ENCODE measurements at regions not wholly inside any gene's neighbourhood (a gene's known extent, or its start where the extent isn't known, plus 50 kb on each side); places are given as distances from the start of the nearest gene placed in this dataset.

DNA sequence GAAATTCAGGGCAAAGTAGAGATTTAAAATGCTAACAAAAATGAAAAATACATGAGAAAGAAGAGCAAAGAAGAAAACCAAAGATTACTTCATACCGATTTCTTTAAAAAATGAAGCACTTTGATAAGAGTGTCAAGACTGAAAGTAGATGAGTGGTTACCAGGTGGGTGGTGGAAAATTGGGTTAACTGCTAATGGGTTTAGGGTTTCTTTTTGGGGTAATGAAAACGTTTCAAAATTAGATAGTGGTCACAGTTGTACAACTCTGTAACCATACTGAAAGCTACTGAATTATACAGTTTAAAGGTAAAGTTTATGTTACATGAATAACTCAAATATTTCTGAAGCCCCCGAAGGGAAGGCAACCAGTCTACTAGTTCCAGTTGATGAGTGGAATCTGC, 179.4 kb downstream of the NDFIP2 start:
- TF ChIP-seq BHLHE40 (IDR thresholded peaks at IDR 0.05; ENCODE audit: borderline replicate concordance) (no peak), FOXK2 (IDR thresholded peaks at IDR 0.05) (no peak), SP1 (IDR thresholded peaks at IDR 0.05) (no peak), CTBP1 (IDR thresholded peaks at IDR 0.05; ENCODE audit: borderline replicate concordance) (no peak), ZNF384 (IDR thresholded peaks at IDR 0.05) (no peak), HDGF (IDR thresholded peaks at IDR 0.05; ENCODE audit: borderline replicate concordance) (no peak), FOXA1 (IDR thresholded peaks at IDR 0.05) (no peak)
- CTCF ChIA-PET, result interaction anchor here (1.2 kb wide), 1 partner anchor 18 kb away, joined by 3 read pairs; no protein-coding TSS in a partner anchor
- POLR2A ChIA-PET, result no interaction called here
- no peak for DNase-seq (ENCODE audit: extremely low spot score)

GRCh38 chr13:79659121-79659521, 178.2 kb downstream of the NDFIP2 start:
- DNase-seq (ENCODE audit: extremely low spot score), result no peak
- no peak for TF ChIP-seq PKNOX1 (IDR thresholded peaks at IDR 0.05)
- TF ChIP-seq L3MBTL2 (conservative IDR thresholded peaks at IDR 0.05), result no peak
- TF ChIP-seq SUZ12 (IDR thresholded peaks at IDR 0.05), result no peak
- no peak for TF ChIP-seq CTBP1 (IDR thresholded peaks at IDR 0.05; ENCODE audit: borderline replicate concordance)
- no peak for TF ChIP-seq ELF4 (IDR thresholded peaks at IDR 0.05)
- no peak for TF ChIP-seq HDGF (IDR thresholded peaks at IDR 0.05; ENCODE audit: borderline replicate concordance)
- TF ChIP-seq TARDBP (IDR thresholded peaks at IDR 0.05), result no peak
- no peak for TF ChIP-seq NFRKB (IDR thresholded peaks at IDR 0.05)
- no peak for TF ChIP-seq FOXA1 (IDR thresholded peaks at IDR 0.05)
- TF ChIP-seq FOXM1 (IDR thresholded peaks at IDR 0.05; ENCODE audit: borderline replicate concordance), result no peak
- POLR2A ChIA-PET, result no interaction called here
- CTCF ChIA-PET, result interaction anchor here (0.7 to 1.1 kb wide), 4 partner anchors 10 to 680 kb away, joined by 3 to 4 read pairs (median 3); no protein-coding TSS in a partner anchor

DNA sequence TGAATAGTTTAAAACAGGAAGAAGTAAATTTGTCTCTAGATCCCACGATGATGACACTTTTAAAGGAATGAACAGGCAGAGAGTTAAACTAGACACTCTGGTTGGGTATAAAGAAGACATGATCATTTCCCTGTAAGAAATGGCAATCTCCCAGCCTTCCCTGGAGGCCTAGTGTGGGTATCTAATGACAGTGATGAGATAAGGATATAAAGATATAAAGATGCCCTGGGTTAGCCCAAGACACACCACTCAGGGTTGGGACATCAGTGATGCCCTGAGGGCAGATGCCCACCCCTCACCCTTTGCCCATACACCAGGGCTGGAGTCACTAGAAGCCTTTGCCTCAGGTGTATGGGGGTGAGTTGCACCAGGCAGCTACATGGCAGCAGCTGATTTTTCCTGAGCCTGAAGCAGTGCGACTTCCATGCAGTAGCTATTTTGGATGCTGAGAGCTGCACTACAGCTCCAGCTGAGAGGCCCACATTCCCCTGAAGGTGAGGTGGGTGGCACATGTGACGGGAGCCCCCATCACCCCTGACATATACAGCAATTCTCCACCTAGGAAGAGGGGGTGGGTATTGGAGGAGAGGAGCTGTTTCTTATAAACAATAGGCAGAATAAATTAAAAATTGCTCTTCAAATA, 177.5 kb downstream of the NDFIP2 start:
- ChIA-PET CTCF (interaction anchor here (0.6 to 1.1 kb wide), 3 partner anchors 11 to 680 kb away, joined by 3 to 5 read pairs (median 3); no protein-coding TSS in a partner anchor), POLR2A (no interaction called here)

DNA sequence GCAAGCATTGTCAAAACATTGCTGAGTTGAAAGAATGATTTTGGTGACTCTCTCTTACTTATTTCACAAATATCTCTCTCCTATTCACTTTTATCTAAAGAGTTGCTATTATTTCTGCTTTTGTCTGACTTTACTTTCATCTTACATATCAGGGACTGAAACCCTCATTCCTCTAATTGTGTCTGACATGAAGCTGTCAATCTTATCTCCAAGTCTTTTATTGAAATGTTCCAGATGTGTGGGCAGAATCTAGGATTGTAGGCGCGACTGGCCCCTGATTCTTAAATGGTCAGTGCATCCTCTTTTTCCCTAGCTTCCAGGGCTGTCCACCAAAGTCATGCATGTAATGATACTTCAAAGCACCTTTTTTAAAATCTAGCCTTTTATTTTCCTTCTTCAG, 174.6 kb downstream of the NDFIP2 start:
- CTCF ChIA-PET, result interaction anchor here (0.7 to 0.9 kb wide), 2 partner anchors 13 to 262 kb away, joined by 3 read pairs; no protein-coding TSS in a partner anchor
- POLR2A ChIA-PET, result no interaction called here
- DNase-seq (ENCODE audit: extremely low spot score), result no peak
- TF ChIP-seq NFRKB (IDR thresholded peaks at IDR 0.05) (no peak), TARDBP (IDR thresholded peaks at IDR 0.05) (no peak), FOXA1 (IDR thresholded peaks at IDR 0.05) (no peak), ZNF384 (IDR thresholded peaks at IDR 0.05) (no peak)

More for the DNA sequence above, 177.5 kb downstream of the NDFIP2 start:
- no peak for TF ChIP-seq FOXK2 (IDR thresholded peaks at IDR 0.05)
- TF ChIP-seq FOXM1 (IDR thresholded peaks at IDR 0.05; ENCODE audit: borderline replicate concordance), result no peak
- no peak for TF ChIP-seq ARNT (IDR thresholded peaks at IDR 0.05)
- TF ChIP-seq NFRKB (IDR thresholded peaks at IDR 0.05), result no peak
- TF ChIP-seq SUZ12 (IDR thresholded peaks at IDR 0.05), result no peak
- no peak for TF ChIP-seq TARDBP (IDR thresholded peaks at IDR 0.05)
- no peak for TF ChIP-seq L3MBTL2 (conservative IDR thresholded peaks at IDR 0.05)
- TF ChIP-seq PKNOX1 (IDR thresholded peaks at IDR 0.05), result no peak
- TF ChIP-seq ZNF384 (IDR thresholded peaks at IDR 0.05), result no peak
- no peak for TF ChIP-seq ELF4 (IDR thresholded peaks at IDR 0.05)
- TF ChIP-seq LEF1 (IDR thresholded peaks at IDR 0.05; ENCODE audit: borderline replicate concordance), result no peak
- TF ChIP-seq BHLHE40 (IDR thresholded peaks at IDR 0.05; ENCODE audit: borderline replicate concordance), result no peak
- TF ChIP-seq SP1 (IDR thresholded peaks at IDR 0.05), result no peak
- TF ChIP-seq HDGF (IDR thresholded peaks at IDR 0.05; ENCODE audit: borderline replicate concordance), result no peak
- TF ChIP-seq CTBP1 (IDR thresholded peaks at IDR 0.05; ENCODE audit: borderline replicate concordance), result no peak
- no peak for TF ChIP-seq FOXA1 (IDR thresholded peaks at IDR 0.05)
- DNase-seq (ENCODE audit: extremely low spot score), result no peak

DNA sequence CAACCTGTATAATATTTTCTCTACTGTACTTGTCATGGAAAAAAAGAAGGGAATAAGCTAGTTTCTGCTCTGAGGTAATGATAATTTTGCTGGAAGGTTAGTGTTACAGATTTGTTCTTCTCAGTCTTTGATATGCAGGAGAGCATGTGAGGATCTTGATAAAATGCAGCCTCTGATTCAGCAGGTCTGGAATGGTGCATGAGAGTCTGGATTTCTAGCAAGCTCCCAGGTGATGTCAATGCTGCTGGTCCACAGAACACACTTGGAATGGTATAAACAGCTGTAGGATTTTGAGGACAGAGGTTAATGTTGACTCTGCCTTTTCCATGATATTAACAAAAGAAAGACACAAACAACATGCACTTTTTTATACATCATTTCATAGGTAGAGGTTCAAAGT, 173.6 kb downstream of the NDFIP2 start:
- TF ChIP-seq CTBP1 (IDR thresholded peaks at IDR 0.05; ENCODE audit: borderline replicate concordance), result no peak
- TF ChIP-seq LEF1 (IDR thresholded peaks at IDR 0.05; ENCODE audit: borderline replicate concordance), result no peak
- ChIA-PET POLR2A (interaction anchor here (1.0 kb wide), 1 partner anchor 10 kb away, joined by 3 read pairs; no protein-coding TSS in a partner anchor), CTCF (no interaction called here)
- DNase-seq (ENCODE audit: extremely low spot score), result no peak

GRCh38 chr13:79650688-79651087, 169.7 kb downstream of the NDFIP2 start:
- TF ChIP-seq PKNOX1 (IDR thresholded peaks at IDR 0.05), result peak; percentile 79
- no peak for TF ChIP-seq CTBP1 (IDR thresholded peaks at IDR 0.05; ENCODE audit: borderline replicate concordance)
- no peak for DNase-seq (ENCODE audit: extremely low spot score)
- CTCF ChIA-PET, result no interaction called here
- POLR2A ChIA-PET, result no interaction called here

DNA sequence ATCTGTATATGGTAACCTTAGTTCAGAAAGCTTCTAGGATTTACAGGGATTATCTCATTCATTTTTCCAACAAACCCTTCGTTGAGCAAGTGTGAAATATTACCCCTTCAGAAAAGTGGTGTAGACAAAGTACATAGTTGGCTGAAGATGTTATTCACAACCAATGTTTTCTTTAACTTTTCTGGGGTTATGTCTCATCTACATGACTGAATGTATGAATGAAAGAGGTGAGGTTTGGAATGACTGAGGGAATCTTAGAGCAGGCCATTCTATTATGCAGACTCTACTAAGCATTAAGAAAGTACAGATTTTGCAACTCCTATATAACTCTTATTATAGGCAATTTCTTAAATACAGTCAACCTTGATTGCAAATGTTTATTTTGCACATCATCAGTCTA, 167.2 kb downstream of the NDFIP2 start:
- no peak for DNase-seq (ENCODE audit: extremely low spot score)
- ChIA-PET CTCF (interaction anchor here (1.2 kb wide), 1 partner anchor 31 kb away, joined by 3 read pairs; no protein-coding TSS in a partner anchor), POLR2A (no interaction called here)
- TF ChIP-seq CTBP1 (IDR thresholded peaks at IDR 0.05; ENCODE audit: borderline replicate concordance) (no peak), ARNT (IDR thresholded peaks at IDR 0.05) (no peak), FOXM1 (IDR thresholded peaks at IDR 0.05; ENCODE audit: borderline replicate concordance) (no peak), SUZ12 (IDR thresholded peaks at IDR 0.05) (no peak), HDGF (IDR thresholded peaks at IDR 0.05; ENCODE audit: borderline replicate concordance) (no peak), LEF1 (IDR thresholded peaks at IDR 0.05; ENCODE audit: borderline replicate concordance) (no peak), SP1 (IDR thresholded peaks at IDR 0.05) (no peak), TARDBP (IDR thresholded peaks at IDR 0.05) (no peak), ELF4 (IDR thresholded peaks at IDR 0.05) (no peak), BHLHE40 (IDR thresholded peaks at IDR 0.05; ENCODE audit: borderline replicate concordance) (no peak), FOXK2 (IDR thresholded peaks at IDR 0.05) (no peak), PKNOX1 (IDR thresholded peaks at IDR 0.05) (no peak), NFRKB (IDR thresholded peaks at IDR 0.05) (no peak), L3MBTL2 (conservative IDR thresholded peaks at IDR 0.05) (no peak), FOXA1 (IDR thresholded peaks at IDR 0.05) (no peak)
